ENCODE measurements at regions not wholly inside any gene's neighbourhood (a gene's known extent, or its start where the extent isn't known, plus 50 kb on each side); places are given as distances from the start of the nearest gene placed in this dataset.
"Not testable (repeated sequence)": the region's sequence is repeated elsewhere in the genome, so short reads cannot be mapped to it uniquely, and the experiment has no call there.

GRCh38 chr9:110095776-110096175, 112.2 kb downstream of the C9orf152 start:
- no peaks in the 10 kb centered on the region for H3K27me3 Mint-ChIP-seq (ENCODE audit: low read depth)
- no peaks in the 10 kb centered on the region for H3K36me3 Mint-ChIP-seq (ENCODE audit: low read depth)
- no peak for TF ChIP-seq CTCF (IDR thresholded peaks at IDR 0.05)
- no peaks in the 10 kb centered on the region for H3K9me3 Mint-ChIP-seq (ENCODE audit: low read depth)
- H3K27ac Mint-ChIP-seq (ENCODE audit: unreplicated experiment) = peak overlapping the region; percentile 85
- peaks cover 49% of the 10 kb centered on the region for H3K4me1 Mint-ChIP-seq (ENCODE audit: low read depth)
- no peak for DNase-seq (ENCODE audit: low spot score)
- H3K4me3 Mint-ChIP-seq (ENCODE audit: unreplicated experiment) = no peak overlapping the region

- H3K27me3 Mint-ChIP-seq (ENCODE audit: low read depth); H3K27ac Mint-ChIP-seq (ENCODE audit: unreplicated experiment); DNase-seq (ENCODE audit: low spot score); H3K4me3 Mint-ChIP-seq (ENCODE audit: unreplicated experiment); H3K36me3 Mint-ChIP-seq (ENCODE audit: low read depth); H3K9me3 Mint-ChIP-seq (ENCODE audit: low read depth): not testable (repeated sequence)
- peaks cover 49% of the 10 kb centered on the region for H3K4me1 Mint-ChIP-seq (ENCODE audit: low read depth)
Measured at GRCh38 chr9:110096674-110097073, 111.3 kb downstream of the C9orf152 start.

- no peak for DNase-seq (ENCODE audit: low spot score)
- H3K36me3 Mint-ChIP-seq (ENCODE audit: low read depth) = no peaks in the 10 kb centered on the region
Measured at GRCh38 chr9:110099236-110100095, 108.5 kb downstream of the C9orf152 start.

GRCh38 chr9:110101531-110102161, 106.3 kb downstream of the C9orf152 start:
- no peak overlapping the region for H3K4me3 Mint-ChIP-seq (ENCODE audit: unreplicated experiment)
- H3K9me3 Mint-ChIP-seq (ENCODE audit: low read depth) = no peaks in the 10 kb centered on the region
- H3K4me1 Mint-ChIP-seq (ENCODE audit: low read depth) = peaks cover 66% of the 10 kb centered on the region
- DNase-seq (ENCODE audit: low spot score) = no peak
- H3K27ac Mint-ChIP-seq (ENCODE audit: unreplicated experiment) = no peak overlapping the region
- no peak for TF ChIP-seq CTCF (IDR thresholded peaks at IDR 0.05)
- no peaks in the 10 kb centered on the region for H3K36me3 Mint-ChIP-seq (ENCODE audit: low read depth)
- H3K27me3 Mint-ChIP-seq (ENCODE audit: low read depth) = no peaks in the 10 kb centered on the region

More at GRCh38 chr9:110099236-110100095, 108.5 kb downstream of the C9orf152 start:
- Mint-ChIP-seq H3K27me3 (ENCODE audit: low read depth) (no peaks in the 10 kb centered on the region), H3K27ac (ENCODE audit: unreplicated experiment) (peak overlapping the region; percentile 78), H3K4me3 (ENCODE audit: unreplicated experiment) (no peak overlapping the region), H3K9me3 (ENCODE audit: low read depth) (no peaks in the 10 kb centered on the region), H3K4me1 (ENCODE audit: low read depth) (peaks cover 61% of the 10 kb centered on the region)
- TF ChIP-seq CTCF (IDR thresholded peaks at IDR 0.05) = no peak

GRCh38 chr9:110103257-110103656, 104.7 kb downstream of the C9orf152 start:
- Mint-ChIP-seq H3K9me3 (ENCODE audit: low read depth) (no peaks in the 10 kb centered on the region), H3K4me1 (ENCODE audit: low read depth) (peaks cover 66% of the 10 kb centered on the region), H3K27me3 (ENCODE audit: low read depth) (no peaks in the 10 kb centered on the region), H3K36me3 (ENCODE audit: low read depth) (no peaks in the 10 kb centered on the region), H3K4me3 (ENCODE audit: unreplicated experiment) (no peak overlapping the region), H3K27ac (ENCODE audit: unreplicated experiment) (peak overlapping the region; percentile 85)
- no peak for DNase-seq (ENCODE audit: low spot score)
- no peak for TF ChIP-seq CTCF (IDR thresholded peaks at IDR 0.05)
